GM12878 (cell line): ENCODE measurements at regions not wholly inside any gene's neighbourhood (a gene's known extent, or its start where the extent isn't known, plus 50 kb on each side); places are given as distances from the start of the nearest gene placed in this dataset.

Experiments used
- BCL3 ChIP-seq: IDR thresholded peaks from 2 replicates; pipeline ENCODE4 v1.6.1; 2011; ENCODE audit warnings: borderline replicate concordance, low read depth, mild to moderate bottlenecking, moderate library complexity, low read length; ENCODE audit not compliant: insufficient read depth, poor library complexity, severe bottlenecking
- BMI1 ChIP-seq: fragments of 450-650 bp; IDR thresholded peaks from 2 replicates; pipeline ENCODE4 v1.6.1; 2016; ENCODE audit warnings: mild to moderate bottlenecking, moderate library complexity, borderline replicate concordance
- CEBPB ChIP-seq, 2 experiments: fragments of 150-350 bp in 1 of 2; IDR thresholded peaks; 2 replicates each; pipeline ENCODE4 v1.6.1; 2012 to 2014; ENCODE audit warnings: low read depth in 2 of 2, low read length in 2 of 2, borderline replicate concordance in 1 of 2, inconsistent platforms in 1 of 2
- CTCF ChIP-seq, 3 experiments: IDR thresholded peaks in 2 of 3; conservative IDR thresholded peaks in 1 of 3; 2 replicates each; pipeline ENCODE4 v1.5.1; 2011; ENCODE audit warnings: low read depth in 3 of 3, low read length in 3 of 3, mild to moderate bottlenecking in 3 of 3, control low read depth in 2 of 3, moderate library complexity in 2 of 3, inconsistent platforms in 1 of 3, mixed read lengths in 1 of 3; ENCODE audit not compliant: control insufficient read depth in 2 of 3, insufficient read depth in 1 of 3; ENCODE audit errors: extremely low read depth in 1 of 3
- HDAC6 ChIP-seq: fragments of 200-600 bp; sonication (generic); IDR thresholded peaks from one replicate; pipeline ENCODE4 v1.8.0; 2017; ENCODE audit warnings: antibody characterized with exemption; ENCODE audit not compliant: unreplicated experiment
- LARP7 ChIP-seq: fragments of 450-650 bp; IDR thresholded peaks from 2 replicates; pipeline ENCODE4 v1.6.1; 2017; ENCODE audit warnings: mild to moderate bottlenecking
- MAX ChIP-seq: IDR thresholded peaks from 2 replicates; pipeline ENCODE4 v1.6.1; 2012; ENCODE audit warnings: low read depth, low read length, improper control_type of control experiment
- MYC ChIP-seq: IDR thresholded peaks from 2 replicates; pipeline ENCODE4 v1.6.1; 2011; ENCODE audit warnings: mild to moderate bottlenecking, low read length, moderate library complexity, inconsistent platforms; ENCODE audit not compliant: insufficient read depth, insufficient replicate concordance, insufficient read length, severe bottlenecking
- POLR2AphosphoS5 ChIP-seq: IDR thresholded peaks from 2 replicates; pipeline ENCODE4 v1.6.1; 2011; ENCODE audit warnings: mild to moderate bottlenecking, low read length, inconsistent platforms
- PRDM15 ChIP-seq: fragments of 450-650 bp; formaldehyde crosslinking; IDR thresholded peaks from 2 replicates; pipeline ENCODE4 v1.4.0; 2020; ENCODE audit warnings: mild to moderate bottlenecking, moderate library complexity
- TBL1XR1 ChIP-seq: IDR thresholded peaks from 2 replicates; pipeline ENCODE4 v1.6.1; 2012; ENCODE audit warnings: low read depth, low read length, improper control_type of control experiment
- ZNF384 ChIP-seq: IDR thresholded peaks from 2 replicates; pipeline ENCODE4 v1.6.1; 2012; ENCODE audit warnings: low read depth, mild to moderate bottlenecking, low read length, improper control_type of control experiment, borderline replicate concordance
- TF ChIP-seq, protein P1 (sequence below): fragments of 450-650 bp; IDR thresholded peaks from 2 replicates; pipeline ENCODE4 v1.6.1; 2017; ENCODE audit warnings: mild to moderate bottlenecking
- TF ChIP-seq, protein P2 (sequence below): IDR thresholded peaks from 2 replicates; pipeline ENCODE4 v1.6.1; 2011; ENCODE audit warnings: low read depth, low read length, improper control_type of control experiment, borderline replicate concordance

GRCh38 chr3:31314258-31314657 is 218.5 kb upstream of the STT3B start:
- TF ChIP-seq BMI1 (no peak), CTCF (IDR thresholded peaks at IDR 0.05 in 2 of 3, conservative IDR thresholded peaks at IDR 0.05 in 1 of 3; ENCODE audit: control insufficient read depth in 2 of 3, extremely low read depth in 1 of 3, insufficient read depth in 1 of 3, low read depth in 3 of 3, low read length in 3 of 3) (no peak), LARP7 (no peak), ZNF384 (no peak), MAX (no peak), TBL1XR1 (no peak), PRDM15 (CRISPR knock-in tag) (no peak), MYC (no peak), BCL3 (no peak), CEBPB (IDR thresholded peaks at IDR 0.05; ENCODE audit: borderline replicate concordance in 1 of 2, low read depth in 2 of 2, low read length in 2 of 2) (no peak), HDAC6 (no peak), POLR2AphosphoS5 (no peak)
- TF ChIP-seq, protein P1, sequence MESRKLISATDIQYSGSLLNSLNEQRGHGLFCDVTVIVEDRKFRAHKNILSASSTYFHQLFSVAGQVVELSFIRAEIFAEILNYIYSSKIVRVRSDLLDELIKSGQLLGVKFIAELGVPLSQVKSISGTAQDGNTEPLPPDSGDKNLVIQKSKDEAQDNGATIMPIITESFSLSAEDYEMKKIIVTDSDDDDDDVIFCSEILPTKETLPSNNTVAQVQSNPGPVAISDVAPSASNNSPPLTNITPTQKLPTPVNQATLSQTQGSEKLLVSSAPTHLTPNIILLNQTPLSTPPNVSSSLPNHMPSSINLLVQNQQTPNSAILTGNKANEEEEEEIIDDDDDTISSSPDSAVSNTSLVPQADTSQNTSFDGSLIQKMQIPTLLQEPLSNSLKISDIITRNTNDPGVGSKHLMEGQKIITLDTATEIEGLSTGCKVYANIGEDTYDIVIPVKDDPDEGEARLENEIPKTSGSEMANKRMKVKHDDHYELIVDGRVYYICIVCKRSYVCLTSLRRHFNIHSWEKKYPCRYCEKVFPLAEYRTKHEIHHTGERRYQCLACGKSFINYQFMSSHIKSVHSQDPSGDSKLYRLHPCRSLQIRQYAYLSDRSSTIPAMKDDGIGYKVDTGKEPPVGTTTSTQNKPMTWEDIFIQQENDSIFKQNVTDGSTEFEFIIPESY: no peak
- TF ChIP-seq, protein P2, sequence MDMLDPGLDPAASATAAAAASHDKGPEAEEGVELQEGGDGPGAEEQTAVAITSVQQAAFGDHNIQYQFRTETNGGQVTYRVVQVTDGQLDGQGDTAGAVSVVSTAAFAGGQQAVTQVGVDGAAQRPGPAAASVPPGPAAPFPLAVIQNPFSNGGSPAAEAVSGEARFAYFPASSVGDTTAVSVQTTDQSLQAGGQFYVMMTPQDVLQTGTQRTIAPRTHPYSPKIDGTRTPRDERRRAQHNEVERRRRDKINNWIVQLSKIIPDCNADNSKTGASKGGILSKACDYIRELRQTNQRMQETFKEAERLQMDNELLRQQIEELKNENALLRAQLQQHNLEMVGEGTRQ: no peak
